ENCODE measurements at regions not wholly inside any gene's neighbourhood (a gene's known extent, or its start where the extent isn't known, plus 50 kb on each side); places are given as distances from the start of the nearest gene placed in this dataset.
"Not testable (repeated sequence)": the region's sequence is repeated elsewhere in the genome, so short reads cannot be mapped to it uniquely, and the experiment has no call there.

GRCh38 chr6:80407976-80408375 lies 301.5 kb downstream of the BCKDHB start:
- TF ChIP-seq CREM (CRISPR knock-in tag; IDR thresholded peaks at IDR 0.05); USF2 (CRISPR knock-in tag; IDR thresholded peaks at IDR 0.05); ESRRA (CRISPR knock-in tag; IDR thresholded peaks at IDR 0.05; ENCODE audit: borderline replicate concordance); FOXJ3 (CRISPR knock-in tag; IDR thresholded peaks at IDR 0.05; ENCODE audit: borderline replicate concordance): not testable (repeated sequence)
- TF ChIP-seq, protein P1, sequence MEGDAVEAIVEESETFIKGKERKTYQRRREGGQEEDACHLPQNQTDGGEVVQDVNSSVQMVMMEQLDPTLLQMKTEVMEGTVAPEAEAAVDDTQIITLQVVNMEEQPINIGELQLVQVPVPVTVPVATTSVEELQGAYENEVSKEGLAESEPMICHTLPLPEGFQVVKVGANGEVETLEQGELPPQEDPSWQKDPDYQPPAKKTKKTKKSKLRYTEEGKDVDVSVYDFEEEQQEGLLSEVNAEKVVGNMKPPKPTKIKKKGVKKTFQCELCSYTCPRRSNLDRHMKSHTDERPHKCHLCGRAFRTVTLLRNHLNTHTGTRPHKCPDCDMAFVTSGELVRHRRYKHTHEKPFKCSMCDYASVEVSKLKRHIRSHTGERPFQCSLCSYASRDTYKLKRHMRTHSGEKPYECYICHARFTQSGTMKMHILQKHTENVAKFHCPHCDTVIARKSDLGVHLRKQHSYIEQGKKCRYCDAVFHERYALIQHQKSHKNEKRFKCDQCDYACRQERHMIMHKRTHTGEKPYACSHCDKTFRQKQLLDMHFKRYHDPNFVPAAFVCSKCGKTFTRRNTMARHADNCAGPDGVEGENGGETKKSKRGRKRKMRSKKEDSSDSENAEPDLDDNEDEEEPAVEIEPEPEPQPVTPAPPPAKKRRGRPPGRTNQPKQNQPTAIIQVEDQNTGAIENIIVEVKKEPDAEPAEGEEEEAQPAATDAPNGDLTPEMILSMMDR (IDR thresholded peaks at IDR 0.05), result not testable (repeated sequence)

All from WTC11 (cell line).